Astrocyte (in vitro differentiated cells and primary cell): ENCODE measurements at regions not wholly inside any gene's neighbourhood (a gene's known extent, or its start where the extent isn't known, plus 50 kb on each side); places are given as distances from the start of the nearest gene placed in this dataset.

Source experiments
- CTCF ChIP-seq: IDR thresholded peaks from 2 replicates; pipeline ENCODE4 v1.5.1; 2011; ENCODE audit warnings: low read depth, mild to moderate bottlenecking, inconsistent platforms, low read length, moderate library complexity; ENCODE audit not compliant: insufficient read depth
- EZH2 ChIP-seq: IDR thresholded peaks from 2 replicates; pipeline ENCODE4 v1.6.1; 2012; ENCODE audit warnings: mild to moderate bottlenecking, low read length, inconsistent platforms; ENCODE audit not compliant: insufficient read depth

GRCh38 chr3:189121092-189121491 is 50.7 kb upstream of the TPRG1 start:
- no peak for TF ChIP-seq CTCF
- no peak for TF ChIP-seq EZH2
